Adrenal gland (tissue), 9 donors: ENCODE measurements at regions not wholly inside any gene's neighbourhood (a gene's known extent, or its start where the extent isn't known, plus 50 kb on each side); places are given as distances from the start of the nearest gene placed in this dataset.

Experiments used
- DNase-seq, 7 donors: peaks; one replicate each; pipeline ENCODE4 v3.0.0-alpha.2; 2019 to 2020
- H3K27ac ChIP-seq, 5 donors: fragments of 200-600 bp; sonication (generic) in 4 of 5; 1 replicate in 3 of 5; 2 replicates in 2 of 5; pipeline versions ENCODE4 v1.5.1 to v1.8.0; 2016 to 2020; ENCODE audit warnings: mild to moderate bottlenecking in 1 of 5
- H3K27me3 ChIP-seq: fragments of 200-600 bp; 2 replicates; pipeline ENCODE4 v1.8.0; 2021
- H3K36me3 ChIP-seq, 2 donors: fragments of 200-600 bp; replicated peaks in 1 of 2; 1 replicate in 1 of 2; 2 replicates in 1 of 2; pipeline versions ENCODE4 v1.5.1 to v1.8.0; 2018 to 2022
- H3K4me1 ChIP-seq, 2 donors: fragments of 200-600 bp; replicated peaks in 1 of 2; 1 replicate in 1 of 2; 2 replicates in 1 of 2; pipeline versions ENCODE4 v1.5.1 to v1.8.0; 2018 to 2021
- H3K4me3 ChIP-seq, 4 donors: fragments of 200-600 bp; sonication (generic) in 3 of 4; one replicate each; pipeline ENCODE4 v1.5.1; 2016 to 2018
- H3K9me3 ChIP-seq, 3 donors: fragments of 200-600 bp; sonication (generic) in 1 of 3; replicated peaks in 1 of 3; 1 replicate in 2 of 3; 2 replicates in 1 of 3; pipeline versions ENCODE4 v1.5.1 to v1.8.0; 2016 to 2021
- POLR2A ChIP-seq, 2 donors: fragments of 450-650 bp; IDR thresholded peaks; one replicate each; pipeline ENCODE4 v1.6.1; 2017; ENCODE audit warnings: antibody characterized with exemption in 2 of 2, mild to moderate bottlenecking in 2 of 2, moderate library complexity in 1 of 2
- WGBS, 4 donors: extraction: QIAGEN DNeasy Blood & Tissue Kit in 2 of 4; methylation state at CpG; one replicate each; pipeline versions ENCODE4 v1.1.5 to v1.1.7; 2013 to 2017; 5-methylcytosine and 5-hydroxymethylcytosine counted together
- intact Hi-C, 2 donors: fragments of 100-400 bp; cut with DNase I; formaldehyde crosslinking; loops; one replicate each; pipeline versions ENCODE4 v1.14.1 to v1.15.0; 2022 to 2023
- TF ChIP-seq, protein P1 (sequence below), 6 experiments: fragments of 450-650 bp in 4 of 6; fragments of 200-600 bp in 2 of 6; sonication (generic) in 1 of 6; IDR thresholded peaks; 1 replicate in 5 of 6; 2 replicates in 1 of 6; pipeline versions ENCODE4 v1.5.1 to v1.8.0; 2016 to 2021; ENCODE audit warnings: antibody characterized with exemption in 6 of 6, mild to moderate bottlenecking in 2 of 6, moderate library complexity in 1 of 6
- donor health status: healthy with polysubstance abuse.
- donor health status: Bipolar disorder and iron deficiency.
- donor health status: DM: yes; HTN: yes; CAD: no.
- donor health status: DM: no; HTN: no; CAD: no.
- donor health status: DM: no; HTN: no; CAD: no.

DNA sequence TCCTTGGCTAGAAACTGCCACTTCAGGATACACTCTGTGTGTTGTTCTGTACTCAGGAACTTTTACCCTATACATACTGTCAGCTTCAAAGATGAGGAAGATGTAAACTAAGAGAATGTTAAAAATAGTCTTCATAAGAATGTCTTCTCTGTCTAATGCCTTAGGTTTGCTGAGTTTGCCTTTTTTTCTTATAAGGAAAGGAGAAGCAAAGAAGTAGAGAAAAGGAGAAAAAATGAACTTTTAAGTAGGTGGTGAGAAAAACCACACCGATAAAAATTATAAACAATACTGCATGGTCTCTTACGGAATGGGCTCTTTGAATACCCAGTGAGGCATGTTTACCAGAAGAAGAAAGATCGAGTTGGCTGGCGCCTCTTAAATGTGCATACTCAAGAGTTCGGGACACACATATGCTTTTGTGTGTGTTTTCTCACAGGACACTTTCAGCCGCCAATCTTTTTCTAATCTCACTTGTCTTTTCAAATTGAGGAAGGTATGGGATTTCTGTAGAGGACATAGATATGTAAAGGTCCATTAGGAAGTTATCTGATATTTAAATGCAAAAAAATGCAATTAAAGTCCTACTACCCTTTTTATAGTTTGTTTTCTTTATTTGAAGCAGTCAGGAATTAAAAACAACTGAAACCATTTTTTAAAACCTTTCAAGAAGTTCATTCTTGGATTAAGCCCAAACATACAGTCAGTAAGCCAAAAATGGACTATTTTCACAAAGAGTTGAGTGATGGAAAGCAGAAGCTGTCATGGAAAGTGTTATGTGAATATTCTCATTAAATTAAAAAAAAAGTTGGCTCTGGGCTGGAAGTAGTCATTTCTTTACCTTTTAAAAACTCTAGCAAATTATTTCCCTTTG, 100.6 kb upstream of the MDFIC start:
- no peaks in the 10 kb centered on the region for H3K36me3 ChIP-seq
- WGBS, 4 donors = 65 to 71% (median 69%) methylated on average over 6 of the region's 6 CpGs
- no peak overlapping the region for H3K4me3 ChIP-seq
- no peak overlapping the region for H3K27ac ChIP-seq
- intact Hi-C loops = no loop called here
- H3K27me3 ChIP-seq = no peaks in the 10 kb centered on the region
- no peaks in the 10 kb centered on the region for H3K4me1 ChIP-seq
- no peak for TF ChIP-seq POLR2A (IDR thresholded peaks at IDR 0.05)
- TF ChIP-seq, protein P1, sequence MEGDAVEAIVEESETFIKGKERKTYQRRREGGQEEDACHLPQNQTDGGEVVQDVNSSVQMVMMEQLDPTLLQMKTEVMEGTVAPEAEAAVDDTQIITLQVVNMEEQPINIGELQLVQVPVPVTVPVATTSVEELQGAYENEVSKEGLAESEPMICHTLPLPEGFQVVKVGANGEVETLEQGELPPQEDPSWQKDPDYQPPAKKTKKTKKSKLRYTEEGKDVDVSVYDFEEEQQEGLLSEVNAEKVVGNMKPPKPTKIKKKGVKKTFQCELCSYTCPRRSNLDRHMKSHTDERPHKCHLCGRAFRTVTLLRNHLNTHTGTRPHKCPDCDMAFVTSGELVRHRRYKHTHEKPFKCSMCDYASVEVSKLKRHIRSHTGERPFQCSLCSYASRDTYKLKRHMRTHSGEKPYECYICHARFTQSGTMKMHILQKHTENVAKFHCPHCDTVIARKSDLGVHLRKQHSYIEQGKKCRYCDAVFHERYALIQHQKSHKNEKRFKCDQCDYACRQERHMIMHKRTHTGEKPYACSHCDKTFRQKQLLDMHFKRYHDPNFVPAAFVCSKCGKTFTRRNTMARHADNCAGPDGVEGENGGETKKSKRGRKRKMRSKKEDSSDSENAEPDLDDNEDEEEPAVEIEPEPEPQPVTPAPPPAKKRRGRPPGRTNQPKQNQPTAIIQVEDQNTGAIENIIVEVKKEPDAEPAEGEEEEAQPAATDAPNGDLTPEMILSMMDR (IDR thresholded peaks at IDR 0.05) = no peak
- no peak for DNase-seq
- H3K9me3 ChIP-seq = no peaks in the 10 kb centered on the region

DNA sequence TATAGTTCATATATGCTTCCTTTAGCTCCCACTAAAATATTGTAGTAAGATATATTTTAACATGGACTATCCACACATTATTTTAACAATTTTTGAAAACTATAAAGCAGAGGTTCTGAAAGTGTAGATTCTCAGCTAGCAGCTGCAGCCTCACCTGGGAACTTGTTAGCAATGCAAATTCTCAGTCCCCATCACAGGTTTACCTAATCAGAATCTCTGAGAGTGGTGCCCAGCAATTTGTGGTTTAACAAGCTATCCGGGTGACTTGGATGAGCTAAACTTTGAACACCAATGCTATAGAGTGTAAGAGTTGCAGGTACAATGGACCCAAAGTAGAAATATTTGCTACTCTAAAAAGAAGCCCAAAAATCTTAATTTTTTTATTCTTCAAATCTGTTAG, 99.8 kb upstream of the MDFIC start:
- intact Hi-C loops = no loop called here
- no peaks in the 10 kb centered on the region for H3K36me3 ChIP-seq
- H3K4me3 ChIP-seq = no peak overlapping the region
- no peaks in the 10 kb centered on the region for H3K4me1 ChIP-seq
- TF ChIP-seq, protein P1 (IDR thresholded peaks at IDR 0.05) = no peak
- no peak for TF ChIP-seq POLR2A (IDR thresholded peaks at IDR 0.05)
- no peaks in the 10 kb centered on the region for H3K9me3 ChIP-seq
- no peak for DNase-seq
- H3K27ac ChIP-seq = no peak overlapping the region
- WGBS, 4 donors = 69 to 84% (median 81%) methylated on average over 1 of the region's 1 CpG
- H3K27me3 ChIP-seq = no peaks in the 10 kb centered on the region

DNA sequence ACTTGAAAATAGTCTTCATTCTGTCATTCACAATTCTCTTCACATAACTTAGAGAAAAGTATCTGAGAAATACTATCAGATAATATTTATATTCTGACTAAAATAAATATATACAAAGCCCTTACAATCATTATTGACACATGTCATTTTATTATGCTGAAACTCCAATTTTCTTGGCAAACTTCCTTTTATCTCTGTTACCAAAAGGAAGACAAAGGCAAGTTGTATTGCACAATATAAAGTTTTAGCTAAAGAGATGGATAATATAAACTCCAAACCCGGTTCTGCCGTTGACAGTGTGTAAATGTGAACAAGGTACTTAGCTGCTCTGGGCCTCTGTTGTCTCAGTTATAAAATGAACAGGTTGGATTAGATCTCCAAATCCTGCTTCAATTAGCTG, 99.0 kb upstream of the MDFIC start:
- Histone ChIP-seq H3K27ac (no peak overlapping the region), H3K4me1 (no peaks in the 10 kb centered on the region), H3K27me3 (no peaks in the 10 kb centered on the region), H3K4me3 (no peak overlapping the region), H3K36me3 (no peaks in the 10 kb centered on the region), H3K9me3 (no peaks in the 10 kb centered on the region)
- 88 to 96% (median 92%) methylated on average over 2 of the region's 2 CpGs for WGBS, 4 donors
- TF ChIP-seq, protein P1 (IDR thresholded peaks at IDR 0.05) = no peak
- TF ChIP-seq POLR2A (IDR thresholded peaks at IDR 0.05) = no peak
- intact Hi-C loops = no loop called here
- DNase-seq = no peak

- TF ChIP-seq POLR2A (IDR thresholded peaks at IDR 0.05) = no peak
- TF ChIP-seq, protein P1 (IDR thresholded peaks at IDR 0.05) = no peak
- no peak overlapping the region for H3K4me3 ChIP-seq
- H3K27ac ChIP-seq = no peak overlapping the region
- no peaks in the 10 kb centered on the region for H3K36me3 ChIP-seq
- H3K27me3 ChIP-seq = no peaks in the 10 kb centered on the region
- H3K9me3 ChIP-seq = no peaks in the 10 kb centered on the region
- WGBS, 4 donors = 93 to 100% (median 96%) methylated on average over 1 of the region's 1 CpG
- no peak for DNase-seq
- intact Hi-C loops = no loop called here
- H3K4me1 ChIP-seq = no peaks in the 10 kb centered on the region
Observed at GRCh38 chr7:114823290-114823689, 98.6 kb upstream of the MDFIC start.
